ENCODE measurements at regions not wholly inside any gene's neighbourhood (a gene's known extent, or its start where the extent isn't known, plus 50 kb on each side); places are given as distances from the start of the nearest gene placed in this dataset.

DNA sequence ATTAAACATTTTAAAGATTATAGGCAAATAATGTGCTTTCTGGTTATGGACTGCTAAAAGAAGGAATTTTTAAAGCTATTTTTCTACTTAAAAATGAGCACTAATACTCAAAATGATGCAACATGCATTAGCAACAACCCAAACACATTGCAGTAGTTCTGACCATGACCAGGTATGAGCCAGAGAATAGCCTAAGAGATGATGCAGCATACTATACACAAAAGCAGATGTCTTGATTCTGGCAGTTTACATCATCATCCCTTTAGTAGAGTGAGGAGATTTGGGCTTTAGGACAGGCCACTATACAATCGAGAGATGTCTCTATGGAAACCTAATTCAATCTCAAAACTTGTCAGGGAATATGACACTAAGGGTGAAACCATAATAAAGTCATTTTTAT lies 307.1 kb downstream of the PRR16 start:
- TF ChIP-seq NFE2L2 (IDR thresholded peaks at IDR 0.05; ENCODE audit: low read depth, low read length) (no peak), CEBPB (IDR thresholded peaks at IDR 0.05; ENCODE audit: low read depth, low read length) (peak; percentile 47; the same call in 1 of the 2 replicates), MXI1 (IDR thresholded peaks at IDR 0.05; ENCODE audit: borderline replicate concordance, low read depth, low read length) (no peak)
- Histone ChIP-seq H3K14ac (replicated peaks; ENCODE audit: low read depth, low read length) (no peak overlapping the region), H3K23ac (ENCODE audit: low read depth, low read length) (no peak overlapping the region), H3K9ac (ENCODE audit: low read depth, low read length) (no peak overlapping the region), H3K56ac (ENCODE audit: extremely low read depth, insufficient read depth, low read length) (no peak overlapping the region), H4K91ac (ENCODE audit: insufficient read depth, low read depth, low read length) (no peak overlapping the region), H4K5ac (ENCODE audit: low read depth, low read length) (no peak overlapping the region), H2BK15ac (ENCODE audit: low read depth, low read length) (no peak overlapping the region), H3K9me1 (ENCODE audit: insufficient read depth, low read length) (no peaks in the 10 kb centered on the region), H4K20me1 (ENCODE audit: insufficient read depth, low read length) (no peaks in the 10 kb centered on the region), H3K27me3 (ENCODE audit: control insufficient read depth, insufficient read depth, low read length) (no peaks in the 10 kb centered on the region), H2AK9ac (replicated peaks; ENCODE audit: low read depth, low read length, poor library complexity) (no peak overlapping the region), H2BK120ac (ENCODE audit: low read depth, low read length) (no peak overlapping the region), H3K4me2 (ENCODE audit: low read depth, low read length) (no peak overlapping the region), H2AK5ac (ENCODE audit: low read depth, low read length) (no peak overlapping the region), H2BK5ac (ENCODE audit: low read depth, low read length, poor library complexity, severe bottlenecking) (no peak overlapping the region), H3K4me3 (ENCODE audit: insufficient read depth, low read depth, low read length) (no peak overlapping the region), H3K4ac (ENCODE audit: low read depth, low read length) (no peak overlapping the region), H3K9me3 (ENCODE audit: control insufficient read depth, insufficient read depth, low read length) (no peaks in the 10 kb centered on the region), H2AFZ (replicated peaks; ENCODE audit: low read length, poor library complexity) (no peak overlapping the region), H3K36me3 (ENCODE audit: control insufficient read depth, insufficient read depth, low read length) (no peaks in the 10 kb centered on the region), H2BK20ac (ENCODE audit: low read depth, low read length) (no peak overlapping the region), H3K27ac (ENCODE audit: insufficient read depth, low read length) (no peak overlapping the region), H3K79me1 (ENCODE audit: low read depth in 1 of 2, low read length in 2 of 2) (no peaks in the 10 kb centered on the region), H3K18ac (ENCODE audit: low read depth, low read length) (no peak overlapping the region), H3K4me1 (ENCODE audit: control insufficient read depth, insufficient read depth, low read length) (no peaks in the 10 kb centered on the region), H4K8ac (ENCODE audit: low read depth in 2 of 2, low read length in 2 of 2) (no peak overlapping the region)
- CTCF ChIA-PET, result no interaction called here
- in situ Hi-C loops (cut with MboI; ENCODE audit: low sequenced_read_pairs), result no loop called here
- DNase-seq, result peak; percentile 51
- WGBS, 2 experiments (ENCODE audit: extremely low coverage in 2 of 2, insufficient read length in 1 of 2), result no CpG with 5 or more reads among the region's 1 CpG
- dilution Hi-C loops (cut with HindIII; ENCODE audit: low sequenced_read_pairs, unreplicated experiment), result no loop called here
- no TSS peak for BruUV-seq (replicated peaks)
- intact Hi-C loops (cut with micrococcal nuclease), result no loop called here
- ATAC-seq (ENCODE audit: low read depth), result no peak
- POLR2A ChIA-PET (ENCODE audit: unreplicated experiment), result no interaction called here

All from IMR-90 (cell line).